Mesenchymal stem cell (in vitro differentiated cells and primary cell): ENCODE measurements at regions not wholly inside any gene's neighbourhood (a gene's known extent, or its start where the extent isn't known, plus 50 kb on each side); places are given as distances from the start of the nearest gene placed in this dataset.
"Not testable (repeated sequence)": the region's sequence is repeated elsewhere in the genome, so short reads cannot be mapped to it uniquely, and the experiment has no call there.

Source experiments
- DNase-seq: peaks from one replicate; pipeline ENCODE4 v3.0.0-alpha.2; 2013
- H2AFZ ChIP-seq: one replicate; pipeline ENCODE4 v1.6.1; 2013; ENCODE audit warnings: low read depth, mild to moderate bottlenecking, control low read depth, inconsistent platforms, low read length, moderate library complexity
- H2AK5ac ChIP-seq: 2 replicates; pipeline ENCODE4 v1.6.1; 2013; ENCODE audit warnings: low read length, moderate library complexity, mild to moderate bottlenecking, inconsistent platforms; ENCODE audit not compliant: severe bottlenecking
- H2BK120ac ChIP-seq: one replicate; pipeline ENCODE4 v1.6.1; 2013; ENCODE audit warnings: low read depth, mild to moderate bottlenecking, inconsistent platforms, low read length, moderate library complexity
- H2BK12ac ChIP-seq, 2 experiments: one replicate each; pipeline ENCODE4 v1.6.1; 2013; ENCODE audit warnings: inconsistent platforms in 2 of 2, low read length in 2 of 2, mild to moderate bottlenecking in 2 of 2, moderate library complexity in 2 of 2, control low read depth in 1 of 2
- H2BK15ac ChIP-seq: one replicate; pipeline ENCODE4 v1.6.1; 2013; ENCODE audit warnings: mild to moderate bottlenecking, low read depth, inconsistent platforms; ENCODE audit not compliant: poor library complexity, severe bottlenecking
- H2BK5ac ChIP-seq: 2 replicates; pipeline ENCODE4 v1.6.1; 2013; ENCODE audit warnings: low read depth, mild to moderate bottlenecking, low read length, control low read depth, inconsistent platforms; ENCODE audit not compliant: poor library complexity, severe bottlenecking
- H3K14ac ChIP-seq, 2 experiments: one replicate each; pipeline ENCODE4 v1.6.1; 2013; ENCODE audit warnings: inconsistent platforms in 2 of 2, low read length in 2 of 2, control low read depth in 1 of 2, mild to moderate bottlenecking in 1 of 2, moderate library complexity in 1 of 2
- H3K18ac ChIP-seq, 2 experiments: one replicate each; pipeline ENCODE4 v1.6.1; 2013; ENCODE audit warnings: inconsistent platforms in 2 of 2, low read length in 2 of 2, control low read depth in 1 of 2, low read depth in 1 of 2, mild to moderate bottlenecking in 1 of 2
- H3K23ac ChIP-seq, 2 experiments: one replicate each; pipeline ENCODE4 v1.6.1; 2013; ENCODE audit warnings: inconsistent platforms in 2 of 2, low read length in 2 of 2, mild to moderate bottlenecking in 2 of 2, moderate library complexity in 2 of 2, control low read depth in 1 of 2
- H3K27ac ChIP-seq: 2 replicates; pipeline ENCODE4 v1.5.1; 2013; ENCODE audit warnings: mild to moderate bottlenecking, moderate library complexity, low read length, control low read depth, inconsistent platforms; ENCODE audit not compliant: poor library complexity, severe bottlenecking
- H3K27me3 ChIP-seq, 2 experiments: 2 replicates each; pipeline versions ENCODE4 v1.6.1 to v1.7.0; 2013; ENCODE audit warnings: low read length in 2 of 2, mild to moderate bottlenecking in 2 of 2, moderate library complexity in 2 of 2, control low read depth in 1 of 2, inconsistent platforms in 1 of 2; ENCODE audit not compliant: control insufficient read depth in 1 of 2, insufficient read depth in 1 of 2
- H3K36me3 ChIP-seq, 2 experiments: 2 replicates each; pipeline versions ENCODE4 v1.6.1 to v1.7.0; 2013; ENCODE audit warnings: low read length in 2 of 2, control low read depth in 1 of 2, inconsistent platforms in 1 of 2, low read depth in 1 of 2, mild to moderate bottlenecking in 1 of 2; ENCODE audit not compliant: insufficient read depth in 2 of 2, control insufficient read depth in 1 of 2
- H3K4ac ChIP-seq, 2 experiments: one replicate each; pipeline ENCODE4 v1.6.1; 2013; ENCODE audit warnings: inconsistent platforms in 2 of 2, low read length in 2 of 2, mild to moderate bottlenecking in 2 of 2, moderate library complexity in 2 of 2, control low read depth in 1 of 2, low read depth in 1 of 2
- H3K4me1 ChIP-seq: 2 replicates; pipeline ENCODE4 v1.6.1; 2013; ENCODE audit warnings: low read depth, low read length, control low read depth; ENCODE audit not compliant: control insufficient read depth, insufficient read depth
- H3K4me2 ChIP-seq: 2 replicates; pipeline ENCODE4 v1.6.1; 2013; ENCODE audit warnings: low read length, mild to moderate bottlenecking, inconsistent platforms; ENCODE audit not compliant: poor library complexity, severe bottlenecking
- H3K4me3 ChIP-seq, 2 experiments: 2 replicates each; pipeline versions ENCODE4 v1.5.1 to v1.7.0; 2013; ENCODE audit warnings: low read length in 2 of 2, mild to moderate bottlenecking in 2 of 2, control low read depth in 1 of 2, low read depth in 1 of 2; ENCODE audit not compliant: insufficient read depth in 1 of 2
- H3K79me1 ChIP-seq: replicated peaks from 2 replicates; pipeline ENCODE4 v1.6.1; 2013; ENCODE audit warnings: mild to moderate bottlenecking, control low read depth, low read length, inconsistent platforms; ENCODE audit not compliant: poor library complexity, severe bottlenecking
- H3K9ac ChIP-seq: 2 replicates; pipeline ENCODE4 v1.7.0; 2013; ENCODE audit warnings: mild to moderate bottlenecking, low read length, moderate library complexity
- H3K9me3 ChIP-seq: 2 replicates; pipeline ENCODE4 v1.7.0; 2013; ENCODE audit warnings: mild to moderate bottlenecking, low read length; ENCODE audit not compliant: control insufficient read depth
- H4K8ac ChIP-seq: one replicate; pipeline ENCODE4 v1.6.1; 2013; ENCODE audit warnings: inconsistent platforms, mild to moderate bottlenecking, low read length, moderate library complexity
- H4K91ac ChIP-seq: one replicate; pipeline ENCODE4 v1.6.1; 2013; ENCODE audit warnings: mild to moderate bottlenecking, low read length, inconsistent platforms
- WGBS: methylation state at CpG from one replicate; pipeline ENCODE4 v1.1.7; 2013; ENCODE audit warnings: mixed read lengths; 5-methylcytosine and 5-hydroxymethylcytosine counted together

- Histone ChIP-seq H3K4me1 (no peaks in the 10 kb centered on the region), H3K4me3 (no peak overlapping the region), H3K4ac (no peak overlapping the region), H4K91ac (no peak overlapping the region), H4K8ac (no peak overlapping the region), H2AK5ac (no peak overlapping the region), H2BK12ac (no peak overlapping the region), H2BK15ac (no peak overlapping the region), H3K27ac (no peak overlapping the region), H3K9ac (no peak overlapping the region), H3K14ac (no peak overlapping the region), H2BK120ac (no peak overlapping the region), H2BK5ac (no peak overlapping the region), H3K79me1 (no peaks in the 10 kb centered on the region), H3K36me3 (no peaks in the 10 kb centered on the region), H3K18ac (no peak overlapping the region), H3K9me3 (no peaks in the 10 kb centered on the region), H3K4me2 (no peak overlapping the region), H2AFZ (no peak overlapping the region), H3K27me3 (no peaks in the 10 kb centered on the region), H3K23ac (no peak overlapping the region)
- no peak for DNase-seq
- WGBS: 92% methylated on average over 3 of the region's 3 CpGs
Measured at GRCh38 chr13:69035771-69036170, 1071.9 kb upstream of the ATXN8OS start.

GRCh38 chr13:69028936-69029335, 1078.7 kb upstream of the ATXN8OS start:
- Histone ChIP-seq H3K4me1 (no peaks in the 10 kb centered on the region), H2AK5ac (no peak overlapping the region), H3K18ac (no peak overlapping the region), H2AFZ (no peak overlapping the region), H4K91ac (no peak overlapping the region), H3K4ac (no peak overlapping the region), H2BK12ac (no peak overlapping the region), H3K14ac (no peak overlapping the region), H2BK15ac (no peak overlapping the region), H3K4me2 (no peak overlapping the region), H4K8ac (no peak overlapping the region), H3K27ac (no peak overlapping the region), H3K23ac (no peak overlapping the region), H3K36me3 (no peaks in the 10 kb centered on the region), H3K9ac (no peak overlapping the region), H3K79me1 (no peaks in the 10 kb centered on the region), H3K9me3 (no peaks in the 10 kb centered on the region), H3K4me3 (no peak overlapping the region), H3K27me3 (no peaks in the 10 kb centered on the region), H2BK120ac (no peak overlapping the region), H2BK5ac (no peak overlapping the region)
- no peak for DNase-seq

- no peaks in the 10 kb centered on the region for H3K79me1 ChIP-seq
- no peaks in the 10 kb centered on the region for H3K4me1 ChIP-seq
- no peak overlapping the region for H2AK5ac ChIP-seq
- H2BK5ac ChIP-seq: no peak overlapping the region
- H3K23ac ChIP-seq: no peak overlapping the region
- no peak for DNase-seq
- no peak overlapping the region for H3K4me2 ChIP-seq
- no peak overlapping the region for H3K14ac ChIP-seq
- H3K18ac ChIP-seq: no peak overlapping the region
- H2AFZ ChIP-seq: no peak overlapping the region
- no peak overlapping the region for H3K9ac ChIP-seq
- H2BK15ac ChIP-seq: no peak overlapping the region
- no peak overlapping the region for H4K8ac ChIP-seq
- peaks cover 5% of the 10 kb centered on the region for H3K9me3 ChIP-seq
- H3K27me3 ChIP-seq: no peaks in the 10 kb centered on the region
- no peak overlapping the region for H3K27ac ChIP-seq
- H2BK12ac ChIP-seq: no peak overlapping the region
- H3K4me3 ChIP-seq: no peak overlapping the region
- H3K36me3 ChIP-seq: no peaks in the 10 kb centered on the region
- H3K4ac ChIP-seq: no peak overlapping the region
- H4K91ac ChIP-seq: no peak overlapping the region
- H2BK120ac ChIP-seq: no peak overlapping the region
Measured at GRCh38 chr13:69020120-69020519, 1087.5 kb upstream of the ATXN8OS start.

- H3K14ac ChIP-seq, H2AFZ ChIP-seq, H3K79me1 ChIP-seq, H3K18ac ChIP-seq, H3K36me3 ChIP-seq, H3K9ac ChIP-seq, H3K27ac ChIP-seq, H2AK5ac ChIP-seq, H3K4me1 ChIP-seq, H4K8ac ChIP-seq, H3K4me3 ChIP-seq, H3K4me2 ChIP-seq, DNase-seq, H2BK15ac ChIP-seq, H3K4ac ChIP-seq, H4K91ac ChIP-seq, H3K9me3 ChIP-seq, H2BK120ac ChIP-seq, H3K23ac ChIP-seq, H3K27me3 ChIP-seq, H2BK12ac ChIP-seq, H2BK5ac ChIP-seq: not testable (repeated sequence)
- 87% methylated on average over 3 of the region's 9 CpGs for WGBS
Measured at GRCh38 chr13:69018173-69018572, 1089.5 kb upstream of the ATXN8OS start.
